Coronary artery (tissue), 2 donors: ENCODE measurements at regions not wholly inside any gene's neighbourhood (a gene's known extent, or its start where the extent isn't known, plus 50 kb on each side); places are given as distances from the start of the nearest gene placed in this dataset.

Source experiments
- DNase-seq: peaks from one replicate; pipeline ENCODE4 v3.0.0-alpha.2; 2017; ENCODE audit warnings: low spot score
- H3K27ac ChIP-seq, 2 donors: fragments of 200-600 bp; sonication (generic); one replicate each; pipeline ENCODE4 v1.5.1; 2016 to 2019
- H3K4me3 ChIP-seq: fragments of 200-600 bp; sonication (generic); 2 replicates; pipeline ENCODE4 v1.5.1; 2016; ENCODE audit warnings: mild to moderate bottlenecking, moderate library complexity
- CTCF ChIP-seq: fragments of 200-600 bp; sonication (generic); IDR thresholded peaks from one replicate; pipeline ENCODE4 v1.5.1; 2019; ENCODE audit warnings: antibody characterized with exemption

- no peak for DNase-seq
- no peak for TF ChIP-seq CTCF
- no peak overlapping the region for H3K27ac ChIP-seq
Measured at GRCh38 chr3:74115906-74116305, 491.2 kb upstream of the PDZRN3 start.

GRCh38 chr3:74107451-74107850, 482.7 kb upstream of the PDZRN3 start:
- DNase-seq, result no peak
- Histone ChIP-seq H3K4me3 (no peak overlapping the region), H3K27ac (no peak overlapping the region)
- no peak for TF ChIP-seq CTCF

More at GRCh38 chr3:74115906-74116305, 491.2 kb upstream of the PDZRN3 start:
- H3K4me3 ChIP-seq, result no peak overlapping the region

- DNase-seq, result no peak
- no peak for TF ChIP-seq CTCF
- Histone ChIP-seq H3K27ac (no peak overlapping the region), H3K4me3 (no peak overlapping the region)
Measured at GRCh38 chr3:74106925-74107324, 482.2 kb upstream of the PDZRN3 start.

GRCh38 chr3:74091204-74091603, 466.5 kb upstream of the PDZRN3 start:
- no peak for DNase-seq
- Histone ChIP-seq H3K27ac (no peak overlapping the region), H3K4me3 (no peak overlapping the region)
- TF ChIP-seq CTCF, result no peak

- H3K27ac ChIP-seq, result no peak overlapping the region
- no peak overlapping the region for H3K4me3 ChIP-seq
- no peak for TF ChIP-seq CTCF
- no peak for DNase-seq
Measured at GRCh38 chr3:74089814-74090213, 465.1 kb upstream of the PDZRN3 start.

- no peak for TF ChIP-seq CTCF
- no peak for DNase-seq
- no peak overlapping the region for H3K27ac ChIP-seq
- no peak overlapping the region for H3K4me3 ChIP-seq
Measured at GRCh38 chr3:74080056-74080461, 455.3 kb upstream of the PDZRN3 start.

GRCh38 chr3:74075241-74075640, 450.5 kb upstream of the PDZRN3 start:
- Histone ChIP-seq H3K4me3 (no peak overlapping the region), H3K27ac (no peak overlapping the region)
- TF ChIP-seq CTCF, result no peak
- DNase-seq, result no peak
